ENCODE measurements at regions not wholly inside any gene's neighbourhood (a gene's known extent, or its start where the extent isn't known, plus 50 kb on each side); places are given as distances from the start of the nearest gene placed in this dataset.
A peak's percentile ranks its signal among the peaks of the same experiment; 100 is the strongest.

GRCh38 chr5:56337715-56338319, 104.7 kb upstream of the ANKRD55 start:
- Histone ChIP-seq H3K9me3 (0 out of 2 replicates have a peak, but pooled peaks cover 5% of the 10 kb centered on the region), H3K4me2 (0 out of 2 replicates have a peak overlapping the region, but pooled peaks have one; percentile 21), H3K79me2 (ENCODE audit: insufficient read depth) (no peaks in the 10 kb centered on the region), H3K4me3 (ENCODE audit: low read depth in 2 of 2, low read length in 1 of 2) (no peak overlapping the region), H3K9me2 (no peaks in the 10 kb centered on the region), H3K36me3 (replicated peaks in 1 of 2; ENCODE audit: control insufficient read depth in 1 of 2, insufficient read depth in 2 of 2, low read length in 1 of 2) (no peaks in the 10 kb centered on the region), H3K27ac (ENCODE audit: low read depth in 2 of 2, low read length in 1 of 2) (peak overlapping the region in 1 of 2 experiments; percentile 32; a peak in 1 of 4 replicates), H3K27me3 (ENCODE audit: insufficient read depth) (no peaks in the 10 kb centered on the region), H2AFZ (ENCODE audit: low read depth) (no peak overlapping the region; the same call in 1 of the 2 replicates), H3K9ac (no peak overlapping the region), H4K20me1 (ENCODE audit: insufficient read depth) (no peaks in the 10 kb centered on the region), H3K4me1 (ENCODE audit: control insufficient read depth in 1 of 2, insufficient read depth in 2 of 2, low read depth in 1 of 2, low read length in 1 of 2) (no peaks in the 10 kb centered on the region), H3F3A (replicated peaks; ENCODE audit: insufficient read depth) (no peaks in the 10 kb centered on the region)
- no peak for DNase-seq
- WGBS (ENCODE audit: low lambda C conversion rate): 85% methylated on average over 5 of the region's 5 CpGs
- CTCF ChIA-PET: interaction anchor here (1.6 kb wide), 1 partner anchor 9 kb away, joined by 3 read pairs; no protein-coding TSS in a partner anchor
- TF ChIP-seq IRF3 (IDR thresholded peaks at IDR 0.05; ENCODE audit: low read depth, low read length): no peak
- TF ChIP-seq NFIC (IDR thresholded peaks at IDR 0.05; ENCODE audit: borderline replicate concordance): no peak
- TF ChIP-seq TEAD4 (IDR thresholded peaks at IDR 0.05; ENCODE audit: borderline replicate concordance, insufficient read depth): no peak
- TF ChIP-seq REST (IDR thresholded peaks at IDR 0.05; ENCODE audit: low read depth, low read length): no peak
- POLR2A ChIA-PET: no interaction called here

GRCh38 chr5:56335212-56335611, 102.1 kb upstream of the ANKRD55 start:
- Histone ChIP-seq H3K4me3 (ENCODE audit: low read depth in 2 of 2, low read length in 1 of 2) (no peak overlapping the region), H3K9me3 (0 out of 2 replicates have a peak, but pooled peaks cover 5% of the 10 kb centered on the region), H3K27ac (ENCODE audit: low read depth in 2 of 2, low read length in 1 of 2) (no peak overlapping the region), H3K9ac (no peak overlapping the region), H3K4me1 (ENCODE audit: control insufficient read depth in 1 of 2, insufficient read depth in 2 of 2, low read depth in 1 of 2, low read length in 1 of 2) (peaks cover 0 to 10% of the 10 kb centered on the region in 2 experiments; a peak in 2 of 4 replicates), H2AFZ (ENCODE audit: low read depth) (no peak overlapping the region), H3K79me2 (ENCODE audit: insufficient read depth) (no peaks in the 10 kb centered on the region), H4K20me1 (ENCODE audit: insufficient read depth) (no peaks in the 10 kb centered on the region), H3K9me2 (no peaks in the 10 kb centered on the region), H3K36me3 (replicated peaks in 1 of 2; ENCODE audit: control insufficient read depth in 1 of 2, insufficient read depth in 2 of 2, low read length in 1 of 2) (no peaks in the 10 kb centered on the region), H3K27me3 (ENCODE audit: insufficient read depth) (no peaks in the 10 kb centered on the region), H3F3A (replicated peaks; ENCODE audit: insufficient read depth) (no peaks in the 10 kb centered on the region), H3K4me2 (no peak overlapping the region)
- ChIA-PET POLR2A (no interaction called here), CTCF (no interaction called here)
- DNase-seq: no peak
- no peak for TF ChIP-seq EP300 (IDR thresholded peaks at IDR 0.05; ENCODE audit: borderline replicate concordance in 1 of 2, low read depth in 1 of 2, low read length in 1 of 2)
- TF ChIP-seq TAF1 (IDR thresholded peaks at IDR 0.05; ENCODE audit: borderline replicate concordance, low read depth, low read length): no peak
- no peak for TF ChIP-seq YY1 (IDR thresholded peaks at IDR 0.05; ENCODE audit: low read depth)
- no peak for TF ChIP-seq CTCF (IDR thresholded peaks at IDR 0.05)
- TF ChIP-seq FOSL2 (IDR thresholded peaks at IDR 0.05; ENCODE audit: borderline replicate concordance, low read depth): no peak
- no peak for TF ChIP-seq MEF2A (IDR thresholded peaks at IDR 0.05; ENCODE audit: borderline replicate concordance, low read depth)
- TF ChIP-seq TEAD4 (IDR thresholded peaks at IDR 0.05; ENCODE audit: borderline replicate concordance, insufficient read depth): no peak
- TF ChIP-seq GATA2 (CRISPR knock-in tag; IDR thresholded peaks at IDR 0.05): no peak
- TF ChIP-seq GABPA (IDR thresholded peaks at IDR 0.05; ENCODE audit: low read depth): no peak
- TF ChIP-seq NRF1 (IDR thresholded peaks at IDR 0.05; ENCODE audit: low read depth, low read length): no peak
- TF ChIP-seq IRF3 (IDR thresholded peaks at IDR 0.05; ENCODE audit: low read depth, low read length): no peak
- no peak for TF ChIP-seq NFIC (IDR thresholded peaks at IDR 0.05; ENCODE audit: borderline replicate concordance)
- no peak for TF ChIP-seq USF1 (IDR thresholded peaks at IDR 0.05; ENCODE audit: borderline replicate concordance, low read depth)
